MCF 10A (cell line): ENCODE measurements at regions not wholly inside any gene's neighbourhood (a gene's known extent, or its start where the extent isn't known, plus 50 kb on each side); places are given as distances from the start of the nearest gene placed in this dataset.

Experiments
- BruUV-seq: library from RNA; stranded (reverse); fragments of 400-500 nt; replicated peaks from 2 replicates; lab custom pipeline; 2021; lab: Mats Ljungman, UMichigan
- CTCF ChIA-PET: fragments of 300-600 bp; sonication (Branson Sonifier 250); formaldehyde crosslinking; extraction: SDS; loops from one replicate; lab custom pipeline; 2021; ENCODE audit warnings: antibody characterized with exemption, inconsistent platforms; lab: Yijun Ruan, JAX
- POLR2A ChIA-PET: fragments of 300-600, 350-650 bp; sonication (Branson Sonifier 250); formaldehyde crosslinking; extraction: SDS; loops from one replicate; lab custom pipeline; 2020; ENCODE audit warnings: antibody characterized with exemption, inconsistent platforms; lab: Yijun Ruan, JAX
- DNase-seq: peaks from one replicate; pipeline ENCODE4 v3.0.0-alpha.2; 2018; ENCODE audit not compliant: unreplicated experiment
- H3K27ac Mint-ChIP-seq: one replicate; pipeline ENCODE4 v1.8.0; 2022; ENCODE audit warnings: mild to moderate bottlenecking, low read depth, mixed read lengths; ENCODE audit not compliant: unreplicated experiment
- H3K27me3 Mint-ChIP-seq: one replicate; pipeline ENCODE4 v1.8.0; 2022; ENCODE audit warnings: mixed read lengths; ENCODE audit not compliant: insufficient read depth, unreplicated experiment
- H3K36me3 Mint-ChIP-seq: one replicate; pipeline ENCODE4 v1.8.0; 2022; ENCODE audit warnings: mild to moderate bottlenecking, moderate library complexity, mixed read lengths; ENCODE audit not compliant: insufficient read depth, unreplicated experiment
- H3K4me1 Mint-ChIP-seq: one replicate; pipeline ENCODE4 v1.8.0; 2022; ENCODE audit warnings: mixed read lengths; ENCODE audit not compliant: insufficient read depth, unreplicated experiment
- H3K4me3 Mint-ChIP-seq: one replicate; pipeline ENCODE4 v1.8.0; 2022; ENCODE audit warnings: mild to moderate bottlenecking, moderate library complexity, mixed read lengths; ENCODE audit not compliant: unreplicated experiment
- H3K9me3 Mint-ChIP-seq: one replicate; pipeline ENCODE4 v1.8.0; 2022; ENCODE audit warnings: mixed read lengths; ENCODE audit not compliant: unreplicated experiment
- intact Hi-C: fragments of 100-400 bp; cut with micrococcal nuclease; formaldehyde crosslinking; loops from 2 replicates; pipeline ENCODE4 v1.14.1; 2022
- TF ChIP-seq, protein P1 (sequence below): fragments of 200-600 bp; IDR thresholded peaks from one replicate; pipeline ENCODE4 v1.8.0; 2022; ENCODE audit warnings: antibody characterized with exemption, mild to moderate bottlenecking; ENCODE audit not compliant: unreplicated experiment

- no peak for DNase-seq
- ChIA-PET CTCF (no interaction called here), POLR2A (no interaction called here)
- no TSS peak for BruUV-seq
- Mint-ChIP-seq H3K4me1 (no peaks in the 10 kb centered on the region), H3K9me3 (peaks cover 5% of the 10 kb centered on the region), H3K4me3 (no peak overlapping the region), H3K27ac (no peak overlapping the region), H3K27me3 (peaks cover 7% of the 10 kb centered on the region), H3K36me3 (no peaks in the 10 kb centered on the region)
- intact Hi-C loops, result no loop called here
- TF ChIP-seq, protein P1, sequence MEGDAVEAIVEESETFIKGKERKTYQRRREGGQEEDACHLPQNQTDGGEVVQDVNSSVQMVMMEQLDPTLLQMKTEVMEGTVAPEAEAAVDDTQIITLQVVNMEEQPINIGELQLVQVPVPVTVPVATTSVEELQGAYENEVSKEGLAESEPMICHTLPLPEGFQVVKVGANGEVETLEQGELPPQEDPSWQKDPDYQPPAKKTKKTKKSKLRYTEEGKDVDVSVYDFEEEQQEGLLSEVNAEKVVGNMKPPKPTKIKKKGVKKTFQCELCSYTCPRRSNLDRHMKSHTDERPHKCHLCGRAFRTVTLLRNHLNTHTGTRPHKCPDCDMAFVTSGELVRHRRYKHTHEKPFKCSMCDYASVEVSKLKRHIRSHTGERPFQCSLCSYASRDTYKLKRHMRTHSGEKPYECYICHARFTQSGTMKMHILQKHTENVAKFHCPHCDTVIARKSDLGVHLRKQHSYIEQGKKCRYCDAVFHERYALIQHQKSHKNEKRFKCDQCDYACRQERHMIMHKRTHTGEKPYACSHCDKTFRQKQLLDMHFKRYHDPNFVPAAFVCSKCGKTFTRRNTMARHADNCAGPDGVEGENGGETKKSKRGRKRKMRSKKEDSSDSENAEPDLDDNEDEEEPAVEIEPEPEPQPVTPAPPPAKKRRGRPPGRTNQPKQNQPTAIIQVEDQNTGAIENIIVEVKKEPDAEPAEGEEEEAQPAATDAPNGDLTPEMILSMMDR, result no peak
These were observed 190.8 kb upstream of the INHBA start for GRCh38 chr7:41893656-41894055.

- CTCF ChIA-PET, result interaction anchor here (0.6 to 1.8 kb wide), 2 partner anchors 12 to 727 kb away, joined by 3 to 4 read pairs; no protein-coding TSS in a partner anchor
- Mint-ChIP-seq H3K27ac (no peak overlapping the region), H3K4me1 (peaks cover 3% of the 10 kb centered on the region), H3K27me3 (peaks cover 7% of the 10 kb centered on the region), H3K36me3 (no peaks in the 10 kb centered on the region), H3K9me3 (peaks cover 5% of the 10 kb centered on the region), H3K4me3 (no peak overlapping the region)
- TF ChIP-seq, protein P1, result no peak
- no TSS peak for BruUV-seq
- DNase-seq, result no peak
- POLR2A ChIA-PET, result no interaction called here
- intact Hi-C loops, result no loop called here
These were observed 189.6 kb upstream of the INHBA start for GRCh38 chr7:41892356-41893100.

DNA sequence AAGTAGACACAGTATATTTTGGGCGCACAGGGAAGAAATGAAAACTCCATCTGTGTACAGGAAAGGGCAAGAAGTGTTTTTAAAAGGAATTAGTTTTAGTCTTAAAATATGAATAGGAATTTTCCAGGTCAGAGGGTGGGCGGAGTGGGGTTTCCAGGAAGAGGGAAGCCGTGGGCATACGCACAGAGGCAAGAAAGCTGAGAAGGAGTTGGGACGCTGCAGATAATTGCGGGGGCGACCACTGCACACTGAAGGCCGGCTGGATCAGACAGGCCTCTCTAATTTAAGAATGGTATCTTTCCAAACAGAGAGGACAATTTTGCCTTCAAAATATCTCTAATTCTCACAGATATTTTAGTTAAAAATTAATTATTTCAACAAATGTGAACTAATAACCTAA lies 189.1 kb upstream of the INHBA start:
- POLR2A ChIA-PET, result no interaction called here
- H3K27ac Mint-ChIP-seq, result no peak overlapping the region
- H3K4me3 Mint-ChIP-seq, result no peak overlapping the region
- H3K27me3 Mint-ChIP-seq, result peaks cover 3% of the 10 kb centered on the region
- H3K9me3 Mint-ChIP-seq, result peaks cover 1% of the 10 kb centered on the region
- BruUV-seq, result no TSS peak
- intact Hi-C loops, result no loop called here
- CTCF ChIA-PET, result interaction anchor here (1.0 to 1.8 kb wide), 2 partner anchors 11 to 24 kb away, joined by 3 to 4 read pairs; no protein-coding TSS in a partner anchor
- DNase-seq, result no peak
- TF ChIP-seq, protein P1, result no peak
- H3K4me1 Mint-ChIP-seq, result peaks cover 9% of the 10 kb centered on the region
- no peaks in the 10 kb centered on the region for H3K36me3 Mint-ChIP-seq

- BruUV-seq, result no TSS peak
- Mint-ChIP-seq H3K27me3 (no peaks in the 10 kb centered on the region), H3K9me3 (no peaks in the 10 kb centered on the region), H3K4me1 (peaks cover 20% of the 10 kb centered on the region), H3K36me3 (no peaks in the 10 kb centered on the region), H3K4me3 (no peak overlapping the region), H3K27ac (no peak overlapping the region)
- ChIA-PET POLR2A (no interaction called here), CTCF (interaction anchor here (1.0 to 1.8 kb wide), 2 partner anchors 10 to 25 kb away, joined by 3 to 4 read pairs; no protein-coding TSS in a partner anchor)
- TF ChIP-seq, protein P1, result no peak
- intact Hi-C loops, result no loop called here
- DNase-seq, result no peak
These were observed 187.9 kb upstream of the INHBA start for GRCh38 chr7:41890631-41891274.
